HG03521 (cell line): ENCODE measurements at regions not wholly inside any gene's neighbourhood (a gene's known extent, or its start where the extent isn't known, plus 50 kb on each side); places are given as distances from the start of the nearest gene placed in this dataset.
"Not testable (repeated sequence)": the region's sequence is repeated elsewhere in the genome, so short reads cannot be mapped to it uniquely, and the experiment has no call there.

Source experiments
- ATAC-seq: cut with Tn5 transposase; IDR thresholded peaks from one replicate; pipeline ENCODE4 v1.9.1; 2021; ENCODE audit warnings: mild to moderate bottlenecking, moderate library complexity; ENCODE audit not compliant: unreplicated experiment

DNA sequence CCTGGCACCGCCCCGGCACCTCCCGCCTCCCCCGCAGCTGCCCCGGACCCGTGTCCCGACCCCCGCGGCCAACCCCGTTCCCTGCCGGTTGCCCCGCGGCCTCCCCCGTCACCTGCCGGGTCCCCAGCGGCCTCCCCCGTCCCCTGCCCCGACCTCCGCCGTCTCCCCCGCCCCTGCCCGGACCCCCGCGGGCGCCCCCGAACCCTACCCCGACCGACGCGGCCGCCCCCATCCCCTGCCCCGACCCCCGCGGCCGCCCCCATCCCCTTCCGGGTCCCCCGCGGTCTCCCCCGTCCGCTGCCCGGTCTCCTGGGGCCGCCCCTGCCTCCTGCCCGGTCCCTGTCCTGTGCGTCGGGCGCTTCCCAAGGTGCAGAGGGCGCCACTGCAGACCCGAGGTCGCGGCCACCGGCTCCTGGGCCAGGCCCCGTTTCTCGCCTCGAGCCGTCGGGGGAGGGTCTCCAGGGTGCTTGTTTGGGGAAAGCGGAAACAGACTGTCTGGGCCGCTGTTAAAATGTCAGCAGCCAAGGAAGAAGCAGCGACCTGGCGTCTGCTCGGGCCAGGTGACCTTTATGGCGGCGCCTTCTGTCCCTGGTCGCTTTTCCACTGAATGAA is 51.6 kb upstream of the APOD start:
- ATAC-seq: not testable (repeated sequence)

DNA sequence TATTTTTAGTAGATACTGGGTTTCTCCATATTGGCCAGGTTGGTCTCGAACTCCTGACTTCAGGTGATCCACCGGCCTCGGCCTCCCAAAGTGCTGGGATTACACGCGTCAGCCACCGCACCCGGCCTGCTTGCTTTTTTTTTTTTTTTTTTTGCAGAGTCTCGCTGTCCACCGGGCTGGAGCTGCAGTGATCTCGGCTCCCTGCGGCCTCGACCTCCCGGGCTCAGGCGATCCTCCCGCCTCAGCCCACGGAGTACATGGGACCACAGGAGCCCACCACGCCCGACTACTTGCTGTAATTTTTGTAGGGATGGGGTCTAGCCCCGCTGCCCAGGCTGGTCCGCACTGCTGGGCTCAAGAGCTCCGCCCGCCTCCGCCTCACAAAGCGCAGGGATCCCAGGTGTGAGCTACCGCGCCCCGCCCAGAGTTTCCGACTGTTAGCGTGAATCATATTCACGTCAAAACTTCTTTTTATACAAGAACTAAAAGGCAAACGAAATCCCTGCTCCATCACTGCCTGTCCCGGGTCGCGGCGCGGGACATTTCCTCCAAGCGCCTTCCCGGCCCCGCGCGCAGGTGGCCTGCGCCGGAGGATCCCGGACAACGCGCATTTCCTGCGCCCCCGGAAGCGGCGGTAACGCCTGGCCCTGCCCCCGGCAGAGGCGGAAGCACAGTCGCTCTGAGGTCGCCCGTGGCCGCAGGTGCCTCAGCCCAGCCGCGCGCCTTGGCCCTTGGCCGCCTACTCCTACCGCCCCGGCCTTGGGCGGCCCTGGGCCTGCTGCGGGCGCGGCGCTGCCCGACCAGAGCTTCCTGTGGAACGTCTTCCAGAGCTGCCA is 50.9 kb upstream of the APOD start:
- ATAC-seq: peak; percentile 86
